Fibroblast of peridontal ligament (primary cell): ENCODE measurements at regions not wholly inside any gene's neighbourhood (a gene's known extent, or its start where the extent isn't known, plus 50 kb on each side); places are given as distances from the start of the nearest gene placed in this dataset.

Source experiments
- DNase-seq: peaks from one replicate; pipeline ENCODE4 v3.0.0-alpha.2; 2010; ENCODE audit errors: extremely low read depth

DNA sequence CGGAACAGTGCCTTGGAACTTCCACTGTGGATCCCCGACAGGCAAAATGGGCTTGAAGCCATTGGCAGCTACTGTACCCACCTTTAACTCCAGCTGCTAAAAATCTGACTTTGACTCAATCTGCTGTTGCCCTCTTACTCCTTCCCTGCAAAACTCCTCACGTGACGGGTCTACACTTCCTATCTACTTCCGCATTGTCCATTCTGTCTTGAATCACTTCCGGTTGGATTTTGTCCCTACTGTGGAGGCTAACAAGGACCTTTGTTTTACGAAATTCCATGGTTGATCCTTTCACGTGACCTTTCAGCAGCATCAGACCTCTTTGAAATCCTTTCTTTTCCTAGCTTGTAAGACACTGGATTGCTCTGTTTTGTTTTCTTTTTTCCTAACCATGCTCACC is 268.4 kb downstream of the PRDM2 start:
- DNase-seq = no peak

DNA sequence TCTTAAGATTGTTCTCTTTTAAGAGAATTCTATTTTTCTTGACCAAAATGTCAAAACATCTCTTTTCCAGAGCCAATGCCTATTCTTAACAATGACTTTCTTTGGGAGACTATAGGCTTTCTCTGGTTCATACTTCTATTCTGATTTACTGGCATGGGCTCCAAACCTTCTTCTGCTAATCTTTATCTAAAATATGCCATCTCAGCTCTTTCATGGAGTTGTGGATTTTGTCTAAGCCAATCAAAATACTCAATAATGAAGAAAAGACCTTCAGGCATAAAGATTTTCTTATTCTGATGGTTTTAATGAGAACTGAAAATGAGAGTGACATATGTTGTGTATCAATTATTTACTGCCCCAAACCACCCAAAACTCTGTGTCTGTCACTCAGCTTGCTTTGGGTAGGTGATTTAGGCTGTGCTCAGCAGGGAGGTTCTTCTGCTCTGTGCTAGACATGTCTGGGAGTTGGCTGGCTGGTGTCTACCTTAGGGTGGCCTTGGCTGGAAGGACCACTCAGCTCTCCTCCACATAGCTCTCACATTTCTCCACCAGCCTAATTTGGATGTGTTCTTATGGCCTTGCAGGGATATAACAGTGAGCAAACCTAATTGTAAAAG is 270.8 kb downstream of the PRDM2 start:
- DNase-seq = no peak

- no peak for DNase-seq
Observed at GRCh38 chr1:13976485-13976884, 276.5 kb downstream of the PRDM2 start.

GRCh38 chr1:13981142-13981541 is 281.2 kb downstream of the PRDM2 start:
- no peak for DNase-seq

GRCh38 chr1:13983393-13983792 is 283.4 kb downstream of the PRDM2 start:
- no peak for DNase-seq

DNA sequence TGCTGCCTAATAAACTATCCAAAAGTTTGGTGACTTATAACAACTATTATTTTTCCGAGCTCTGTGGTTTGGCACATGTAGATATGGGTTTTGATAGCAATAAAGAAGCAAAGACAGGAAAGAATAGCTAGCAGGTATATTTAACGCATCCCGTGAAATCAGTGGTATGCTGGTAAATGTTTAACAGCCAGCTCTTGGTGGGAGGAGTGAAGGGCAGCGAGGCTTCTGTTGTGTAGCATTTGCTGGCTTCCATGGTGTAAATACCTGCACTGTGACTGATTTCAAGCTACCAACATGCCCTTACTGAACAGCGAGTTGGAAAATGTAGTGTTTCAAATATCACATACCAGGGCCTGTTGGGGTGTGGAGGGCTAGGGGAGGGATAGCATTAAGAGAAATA is 291.0 kb downstream of the PRDM2 start:
- DNase-seq = no peak

DNA sequence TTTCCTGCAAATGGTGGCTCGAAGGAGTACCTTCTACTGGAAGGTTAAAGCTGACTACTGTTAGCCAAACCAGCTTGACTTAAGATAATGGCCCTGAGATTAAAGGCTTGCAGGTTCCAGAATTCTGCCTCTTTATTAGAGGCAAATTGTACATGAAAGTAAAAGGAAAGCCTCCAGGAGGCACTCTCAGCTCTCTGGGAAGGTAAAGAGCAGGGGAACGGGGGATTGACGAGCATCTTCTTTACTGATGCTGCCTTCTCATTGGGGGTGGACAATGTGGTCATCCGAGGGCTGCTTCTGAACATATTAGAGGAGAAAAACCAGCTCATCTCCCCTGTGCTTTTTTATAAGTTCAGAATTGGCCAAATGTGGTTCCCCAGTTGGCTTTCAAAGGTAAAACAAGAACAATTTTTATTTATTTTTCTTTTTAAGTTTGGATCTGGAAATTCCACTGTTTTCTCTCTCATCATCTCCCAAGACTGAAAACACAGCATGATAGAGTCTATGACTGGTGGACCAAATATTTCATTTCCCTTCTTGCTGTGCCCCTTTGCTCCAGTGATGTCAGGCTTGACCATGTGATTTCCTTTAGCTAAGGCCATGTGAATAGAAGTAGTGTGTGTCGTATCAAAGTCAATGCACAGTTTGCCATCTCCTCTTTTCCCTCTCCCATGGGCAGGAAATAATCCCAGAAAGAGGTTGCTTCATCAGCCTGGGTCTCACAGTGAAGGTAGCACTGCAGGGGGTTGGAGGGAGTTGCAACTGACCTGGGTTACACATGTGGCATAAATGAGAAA is 292.7 kb downstream of the PRDM2 start:
- DNase-seq = no peak

GRCh38 chr1:13994386-13994785 is 294.4 kb downstream of the PRDM2 start:
- DNase-seq = no peak

DNA sequence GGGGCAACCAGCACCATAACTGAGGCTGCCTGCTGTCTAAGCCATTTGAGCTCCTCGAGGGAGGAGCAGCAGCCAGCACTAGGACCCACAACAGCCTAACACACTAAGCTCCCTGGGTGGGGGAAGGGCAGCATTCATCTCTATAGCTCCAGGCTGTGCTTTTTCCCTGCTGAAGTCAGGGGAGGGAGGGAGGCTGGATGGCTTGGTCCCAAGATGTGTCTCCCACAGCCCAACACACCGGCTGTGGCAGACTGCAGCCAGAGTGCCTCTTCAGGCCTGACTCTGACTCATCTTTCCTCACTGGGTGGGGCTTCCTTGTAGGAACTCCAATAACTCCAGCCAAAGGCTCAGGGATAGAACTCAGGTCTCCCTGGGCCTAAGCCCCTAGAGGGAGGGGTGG is 296.3 kb downstream of the PRDM2 start:
- DNase-seq = no peak

GRCh38 chr1:14003552-14003951 is 303.6 kb downstream of the PRDM2 start:
- no peak for DNase-seq

DNA sequence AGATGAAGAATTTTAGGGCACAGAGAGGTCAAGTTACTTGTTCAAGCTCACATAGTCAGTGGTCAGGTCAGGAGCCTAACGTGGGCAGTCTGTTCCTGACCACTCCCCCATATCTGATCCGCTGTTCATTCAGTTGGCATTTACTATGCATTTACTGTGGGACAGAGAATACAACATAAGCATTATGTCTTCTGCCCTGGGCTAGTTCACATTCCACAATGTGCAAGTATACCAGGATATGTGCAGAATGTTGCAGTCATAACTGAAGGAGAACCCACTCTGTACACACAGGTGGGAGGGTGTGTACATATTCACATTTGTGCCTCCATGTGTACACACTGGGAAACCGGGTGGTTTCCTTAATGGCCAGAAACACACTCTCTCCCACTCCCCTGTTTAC is 309.6 kb downstream of the PRDM2 start:
- DNase-seq = no peak

- DNase-seq = no peak
Observed at GRCh38 chr1:14010476-14010875, 310.5 kb downstream of the PRDM2 start.

- DNase-seq = no peak
Observed at GRCh38 chr1:14011132-14011531, 311.1 kb downstream of the PRDM2 start.

- no peak for DNase-seq
Observed at GRCh38 chr1:14011888-14012287, 311.9 kb downstream of the PRDM2 start.

- DNase-seq = no peak
Observed at GRCh38 chr1:14014929-14015328, 314.9 kb downstream of the PRDM2 start.

DNA sequence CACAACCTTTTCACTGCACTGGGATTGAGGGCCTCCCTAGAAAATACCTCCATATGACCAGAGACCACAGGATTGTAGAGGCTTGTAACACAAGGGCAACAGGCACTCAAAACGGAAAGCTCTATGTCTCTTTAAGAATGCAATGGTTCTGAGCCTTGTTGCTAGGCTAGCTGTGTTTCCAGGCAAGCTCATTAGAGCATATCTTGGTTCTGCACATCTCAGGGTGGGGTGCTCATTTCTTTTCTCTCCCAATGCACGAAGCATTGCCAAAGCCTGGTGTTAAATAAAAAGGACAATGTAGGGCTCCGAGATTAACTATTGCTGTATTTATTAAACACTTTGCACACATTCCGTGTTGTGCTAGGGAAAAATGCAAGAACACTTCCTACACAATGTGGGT is 315.9 kb downstream of the PRDM2 start:
- no peak for DNase-seq

DNA sequence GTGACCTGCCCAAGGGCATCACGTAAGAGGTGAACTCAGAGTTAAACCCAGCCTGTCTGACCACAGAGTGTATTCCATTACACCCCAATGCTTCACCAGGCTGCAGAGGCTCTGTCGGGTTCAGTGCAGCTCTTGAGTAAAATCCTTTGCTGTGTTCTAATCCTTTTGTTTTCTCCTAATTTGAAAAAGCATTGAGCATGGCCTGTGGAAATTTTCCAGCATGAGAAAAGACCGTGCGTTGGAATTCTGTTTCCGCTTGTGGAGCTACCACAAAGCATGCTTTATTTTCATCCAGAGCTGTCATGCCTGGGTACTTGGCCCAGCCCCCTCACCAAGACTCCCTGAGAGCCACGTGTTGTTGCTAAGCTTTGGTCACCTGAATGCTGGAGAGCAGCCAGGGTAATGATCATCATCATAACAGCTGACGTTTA is 317.6 kb downstream of the PRDM2 start:
- DNase-seq = no peak

GRCh38 chr1:14019461-14019860 is 319.5 kb downstream of the PRDM2 start:
- DNase-seq = no peak

DNA sequence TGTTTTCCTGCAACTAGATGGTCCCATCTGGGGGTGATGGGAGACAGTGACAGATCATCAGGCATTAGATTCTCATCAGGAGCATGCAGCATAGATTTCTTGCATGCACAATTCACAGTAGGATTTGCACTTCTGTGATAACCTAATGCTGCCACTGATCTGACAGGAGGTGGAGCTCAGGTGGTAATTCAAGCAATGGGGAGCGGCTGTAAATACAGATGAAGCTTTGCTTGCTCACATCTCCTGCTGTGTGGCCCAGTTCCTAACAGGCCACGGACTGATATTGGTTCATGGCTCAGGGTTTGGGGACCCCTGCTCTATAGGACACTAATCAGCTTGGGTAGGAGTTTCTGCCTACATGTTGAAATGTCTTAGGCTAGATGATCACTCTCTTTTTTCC is 320.0 kb downstream of the PRDM2 start:
- DNase-seq = no peak

DNA sequence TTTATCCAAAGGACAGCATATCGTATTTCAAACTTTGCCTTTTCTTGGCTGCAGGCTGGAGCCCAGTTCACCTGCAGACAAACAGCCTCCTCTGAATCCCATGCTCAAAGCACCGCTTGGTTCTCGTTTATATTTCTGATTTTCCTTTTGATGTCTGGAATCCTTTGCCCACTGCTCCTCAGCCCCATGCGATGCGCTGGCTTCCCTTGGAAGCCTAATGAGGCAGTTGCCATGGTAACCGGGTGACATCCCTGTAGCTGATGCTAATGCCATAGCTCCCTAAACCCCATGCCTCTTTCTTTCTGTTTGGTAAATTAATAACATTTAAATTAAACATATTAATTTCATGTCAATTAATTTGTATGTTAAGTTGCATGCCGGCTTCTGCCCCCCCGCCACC is 327.1 kb downstream of the PRDM2 start:
- DNase-seq = no peak

DNA sequence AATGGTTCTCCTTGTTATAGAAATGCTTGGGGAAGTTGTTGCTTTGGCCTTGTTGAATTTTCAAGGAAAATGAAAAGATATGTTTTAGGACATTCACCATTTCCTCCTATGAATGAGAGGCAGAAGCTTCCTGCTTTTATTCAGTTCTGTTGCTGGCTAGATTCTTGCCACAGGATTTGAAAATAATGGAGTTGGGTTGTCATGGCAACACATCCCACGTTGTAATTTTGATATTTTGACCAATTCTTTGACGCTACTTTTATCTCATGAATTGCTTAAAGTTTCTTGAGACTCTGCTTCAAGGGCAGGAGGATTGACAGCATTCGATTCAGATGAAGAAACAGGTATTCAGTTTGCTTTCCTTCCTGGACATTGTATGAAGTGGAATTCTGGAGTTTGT is 331.5 kb downstream of the PRDM2 start:
- no peak for DNase-seq

DNA sequence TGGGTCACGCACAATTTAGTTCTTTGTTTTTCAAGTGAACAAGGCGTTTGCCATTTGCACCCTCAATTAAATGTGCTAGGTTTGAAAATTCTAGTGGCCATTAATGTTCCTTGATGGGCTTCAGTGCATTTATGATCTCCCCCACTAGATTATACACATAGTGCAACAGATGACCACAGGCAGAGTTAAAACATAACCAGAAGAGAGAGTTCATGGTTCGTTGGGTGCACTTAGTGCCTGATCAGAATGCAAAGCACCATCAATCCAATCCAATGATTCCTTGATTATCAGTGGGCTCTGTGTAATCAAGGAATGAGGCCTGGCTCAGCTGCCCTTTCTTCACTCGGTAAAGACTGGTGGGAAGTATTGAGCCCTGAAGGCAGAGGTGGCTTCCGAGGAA is 334.5 kb downstream of the PRDM2 start:
- DNase-seq = no peak

GRCh38 chr1:14037101-14037847 is 337.3 kb downstream of the PRDM2 start:
- DNase-seq = no peak
